HUES64 (cell line): ENCODE measurements at regions not wholly inside any gene's neighbourhood (a gene's known extent, or its start where the extent isn't known, plus 50 kb on each side); places are given as distances from the start of the nearest gene placed in this dataset.

ENCODE experiments used
- H3K27ac ChIP-seq: 2 replicates; pipeline ENCODE4 v1.7.0; 2013; ENCODE audit warnings: low read depth, low read length, inconsistent platforms
- H3K27me3 ChIP-seq: 2 replicates; pipeline ENCODE4 v1.6.1; 2013; ENCODE audit warnings: mild to moderate bottlenecking, low read length; ENCODE audit not compliant: insufficient read depth
- H3K36me3 ChIP-seq: 2 replicates; pipeline ENCODE4 v1.6.1; 2013; ENCODE audit warnings: mild to moderate bottlenecking, low read length; ENCODE audit not compliant: insufficient read depth
- H3K4me1 ChIP-seq: 2 replicates; pipeline ENCODE4 v1.6.1; 2013; ENCODE audit warnings: mild to moderate bottlenecking, low read length, moderate library complexity; ENCODE audit not compliant: insufficient read depth
- H3K4me3 ChIP-seq: 2 replicates; pipeline ENCODE4 v1.5.1; 2013; ENCODE audit warnings: mild to moderate bottlenecking, low read length, moderate library complexity
- H3K9ac ChIP-seq: 2 replicates; pipeline ENCODE4 v1.6.1; 2013; ENCODE audit warnings: mild to moderate bottlenecking, low read depth, low read length
- H3K9me3 ChIP-seq: 2 replicates; pipeline ENCODE4 v1.6.1; 2013; ENCODE audit warnings: low read depth, low read length; ENCODE audit not compliant: insufficient read depth
- WGBS: fragments of 150-250, 120-280 bp; methylation state at CpG from one replicate; pipeline ENCODE4 v1.1.7; 2013; ENCODE audit warnings: missing lambda C conversion rate; 5-methylcytosine and 5-hydroxymethylcytosine counted together

- no peak overlapping the region for H3K9ac ChIP-seq
- H3K4me3 ChIP-seq: no peak overlapping the region
- H3K4me1 ChIP-seq: no peaks in the 10 kb centered on the region
- no peak overlapping the region for H3K27ac ChIP-seq
- H3K36me3 ChIP-seq: no peaks in the 10 kb centered on the region
- H3K9me3 ChIP-seq: no peaks in the 10 kb centered on the region
- 94% methylated on average over 5 of the region's 5 CpGs for WGBS
- no peaks in the 10 kb centered on the region for H3K27me3 ChIP-seq
Measured at GRCh38 chr11:32318071-32319055, 117.0 kb downstream of the WT1 start.

- no peak overlapping the region for H3K9ac ChIP-seq
- no peak overlapping the region for H3K4me3 ChIP-seq
- no CpG with 5 or more reads among the region's 3 CpGs for WGBS
- H3K27me3 ChIP-seq: no peaks in the 10 kb centered on the region
- no peak overlapping the region for H3K27ac ChIP-seq
- no peaks in the 10 kb centered on the region for H3K9me3 ChIP-seq
- H3K4me1 ChIP-seq: no peaks in the 10 kb centered on the region
- no peaks in the 10 kb centered on the region for H3K36me3 ChIP-seq
Measured at GRCh38 chr11:32323814-32324130, 111.6 kb downstream of the WT1 start.

- Histone ChIP-seq H3K27ac (no peak overlapping the region), H3K9me3 (no peaks in the 10 kb centered on the region), H3K4me1 (no peaks in the 10 kb centered on the region), H3K27me3 (peaks cover 2% of the 10 kb centered on the region; the same call in 1 of the 2 replicates), H3K4me3 (no peak overlapping the region), H3K36me3 (no peaks in the 10 kb centered on the region), H3K9ac (no peak overlapping the region)
- 87% methylated on average over 2 of the region's 3 CpGs for WGBS
Measured at GRCh38 chr11:32325187-32325586, 110.2 kb downstream of the WT1 start.

- Histone ChIP-seq H3K36me3 (no peaks in the 10 kb centered on the region), H3K27me3 (peaks cover 2% of the 10 kb centered on the region; the same call in 1 of the 2 replicates), H3K4me3 (no peak overlapping the region), H3K27ac (no peak overlapping the region), H3K9ac (no peak overlapping the region), H3K9me3 (no peaks in the 10 kb centered on the region), H3K4me1 (no peaks in the 10 kb centered on the region)
- WGBS: 92% methylated on average over 2 of the region's 2 CpGs
Measured at GRCh38 chr11:32325725-32326124, 109.6 kb downstream of the WT1 start.

GRCh38 chr11:32326522-32326921 lies 108.8 kb downstream of the WT1 start:
- Histone ChIP-seq H3K27me3 (peaks cover 4% of the 10 kb centered on the region), H3K4me1 (no peaks in the 10 kb centered on the region), H3K9ac (no peak overlapping the region), H3K27ac (no peak overlapping the region), H3K36me3 (no peaks in the 10 kb centered on the region), H3K4me3 (no peak overlapping the region), H3K9me3 (no peaks in the 10 kb centered on the region)
- WGBS: 94% methylated on average over 3 of the region's 3 CpGs

DNA sequence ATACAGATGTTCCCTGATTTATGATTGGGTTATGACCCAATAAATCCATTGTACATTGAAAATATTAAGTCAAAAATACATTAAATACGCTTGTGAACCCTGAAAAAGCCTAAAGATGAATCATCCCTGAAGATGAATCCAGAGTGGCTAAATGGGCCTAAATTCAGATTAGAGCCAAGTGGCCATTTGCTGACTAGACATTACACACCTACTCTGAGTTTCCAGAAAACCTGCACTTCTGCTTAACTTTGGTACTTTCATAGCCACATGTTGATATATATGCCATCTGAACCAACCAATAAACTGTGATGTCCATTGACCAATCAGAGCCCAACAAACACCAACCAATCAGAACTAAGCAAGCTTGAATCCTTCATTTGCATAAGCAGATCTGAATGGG lies 106.9 kb downstream of the WT1 start:
- Histone ChIP-seq H3K4me1 (peaks cover 4% of the 10 kb centered on the region; the same call in 1 of the 2 replicates), H3K4me3 (no peak overlapping the region), H3K27me3 (peaks cover 22% of the 10 kb centered on the region), H3K27ac (no peak overlapping the region), H3K9me3 (no peaks in the 10 kb centered on the region), H3K9ac (no peak overlapping the region), H3K36me3 (no peaks in the 10 kb centered on the region)
- 90% methylated on average over 1 of the region's 1 CpG for WGBS

DNA sequence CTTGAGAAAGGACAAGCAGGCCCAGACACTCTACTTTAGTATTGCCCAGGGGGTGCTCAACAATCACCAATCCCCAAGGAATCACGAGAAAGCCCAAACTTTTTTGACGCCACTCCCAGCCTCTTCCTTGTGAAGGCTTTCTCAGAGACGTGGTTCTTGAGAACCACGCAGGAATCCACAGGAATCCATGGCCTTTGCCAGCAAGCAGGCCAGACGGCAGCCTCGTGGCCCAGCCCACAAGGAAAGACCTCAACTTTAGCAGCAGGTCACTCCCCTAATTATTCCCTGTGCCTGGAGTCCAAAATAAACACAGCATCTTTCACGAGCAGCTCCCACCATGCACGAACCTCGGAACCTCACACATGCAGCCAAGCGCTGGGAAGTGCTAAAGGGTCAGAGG lies 104.2 kb downstream of the WT1 start:
- Histone ChIP-seq H3K9me3 (peaks cover 8% of the 10 kb centered on the region), H3K27ac (no peak overlapping the region), H3K4me3 (no peak overlapping the region), H3K27me3 (peaks cover 39% of the 10 kb centered on the region), H3K9ac (no peak overlapping the region), H3K4me1 (peaks cover 4% of the 10 kb centered on the region; the same call in 1 of the 2 replicates), H3K36me3 (no peaks in the 10 kb centered on the region)
- 89% methylated on average over 10 of the region's 10 CpGs for WGBS

DNA sequence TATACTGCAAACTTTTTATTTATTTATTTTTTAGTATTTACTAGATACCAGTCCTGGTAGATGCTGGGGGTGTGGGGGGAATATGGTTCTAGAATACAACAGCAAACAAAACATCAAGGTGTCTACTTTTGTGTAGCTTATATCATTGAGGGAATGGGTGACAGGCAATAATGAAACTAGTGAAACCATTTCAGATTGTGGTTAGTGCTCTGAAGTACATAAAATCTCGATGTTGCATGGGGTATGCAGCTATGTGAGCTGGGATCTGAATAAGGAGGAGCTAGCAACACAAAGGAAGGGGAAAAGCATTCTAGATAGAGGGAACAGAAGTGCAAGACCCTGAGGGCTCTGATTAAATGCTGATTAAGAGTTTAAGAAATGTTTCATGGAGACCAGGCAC lies 103.5 kb downstream of the WT1 start:
- Histone ChIP-seq H3K9ac (no peak overlapping the region), H3K36me3 (no peaks in the 10 kb centered on the region), H3K4me1 (peaks cover 4% of the 10 kb centered on the region; the same call in 1 of the 2 replicates), H3K27me3 (peaks cover 39% of the 10 kb centered on the region), H3K27ac (no peak overlapping the region), H3K9me3 (peaks cover 8% of the 10 kb centered on the region), H3K4me3 (no peak overlapping the region)
- WGBS: 85% methylated on average over 1 of the region's 1 CpG

- no peak overlapping the region for H3K9ac ChIP-seq
- no peak overlapping the region for H3K27ac ChIP-seq
- H3K9me3 ChIP-seq: peaks cover 8% of the 10 kb centered on the region
- H3K4me3 ChIP-seq: peak overlapping the region; percentile 61
- peaks cover 39% of the 10 kb centered on the region for H3K27me3 ChIP-seq
- H3K36me3 ChIP-seq: no peaks in the 10 kb centered on the region
- peaks cover 4% of the 10 kb centered on the region; the same call in 1 of the 2 replicates for H3K4me1 ChIP-seq
- 47% methylated on average over 14 of the region's 14 CpGs for WGBS
Measured at GRCh38 chr11:32332990-32333319, 102.4 kb downstream of the WT1 start.

DNA sequence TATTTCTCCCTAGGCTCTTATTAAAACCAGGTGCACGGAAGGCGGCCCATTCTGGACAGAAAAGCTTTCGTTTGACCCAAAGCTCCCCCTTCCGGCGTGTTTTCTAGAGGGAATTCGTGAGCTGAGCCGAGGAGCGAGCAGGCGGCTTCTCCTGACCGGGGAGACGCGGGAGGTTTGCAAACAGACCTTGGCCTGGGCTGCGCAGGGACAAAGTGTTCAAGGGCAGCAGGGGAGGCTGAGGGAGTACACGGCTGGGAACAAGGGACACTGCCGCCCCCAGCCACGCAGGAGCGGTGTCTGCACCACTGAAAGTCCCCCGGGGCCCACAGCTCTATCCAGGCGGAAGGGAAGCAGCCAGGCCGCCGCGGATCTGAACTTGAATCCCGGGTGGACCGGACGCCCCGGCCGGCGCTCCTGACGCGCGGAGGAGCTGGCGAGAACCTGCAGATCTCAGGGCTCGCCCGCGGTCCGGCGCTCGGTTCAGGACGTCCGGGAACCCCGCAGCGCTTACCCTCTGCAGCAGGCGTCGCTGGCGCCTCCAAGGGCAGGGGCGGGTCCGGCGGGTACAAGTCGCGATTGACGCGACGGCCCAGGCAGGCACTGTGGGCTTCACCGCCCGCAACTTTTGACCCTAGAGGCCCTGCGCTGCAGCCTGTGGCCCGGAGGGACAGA lies 101.9 kb downstream of the WT1 start:
- Histone ChIP-seq H3K27me3 (peaks cover 39% of the 10 kb centered on the region), H3K27ac (no peak overlapping the region), H3K4me1 (peaks cover 4% of the 10 kb centered on the region; the same call in 1 of the 2 replicates), H3K36me3 (no peaks in the 10 kb centered on the region), H3K4me3 (peak overlapping the region; percentile 61), H3K9ac (peak overlapping the region; percentile 51), H3K9me3 (peaks cover 8% of the 10 kb centered on the region)
- WGBS: 3% methylated on average over 57 of the region's 57 CpGs

GRCh38 chr11:32334822-32335221 lies 100.5 kb downstream of the WT1 start:
- Histone ChIP-seq H3K27ac (no peak overlapping the region), H3K9ac (no peak overlapping the region), H3K27me3 (peaks cover 39% of the 10 kb centered on the region), H3K4me1 (peaks cover 4% of the 10 kb centered on the region; the same call in 1 of the 2 replicates), H3K9me3 (peaks cover 8% of the 10 kb centered on the region), H3K4me3 (no peak overlapping the region), H3K36me3 (no peaks in the 10 kb centered on the region)
- 88% methylated on average over 8 of the region's 8 CpGs for WGBS
